ENCODE measurements at regions not wholly inside any gene's neighbourhood (a gene's known extent, or its start where the extent isn't known, plus 50 kb on each side); places are given as distances from the start of the nearest gene placed in this dataset.

- H3K27ac ChIP-seq (replicated peaks) = no peak overlapping the region
- H3K27me3 ChIP-seq (ENCODE audit: insufficient read depth, poor library complexity, severe bottlenecking) = no peaks in the 10 kb centered on the region
- no peak for DNase-seq (ENCODE audit: low read depth in 1 of 2, low spot score in 1 of 2)
- TF ChIP-seq REST (IDR thresholded peaks at IDR 0.05; ENCODE audit: insufficient replicate concordance, low read depth) (no peak), CTCF (IDR thresholded peaks at IDR 0.05; ENCODE audit: insufficient read depth, low read length) (no peak), SPI1 (IDR thresholded peaks at IDR 0.05; ENCODE audit: borderline replicate concordance, low read depth) (no peak), GABPA (IDR thresholded peaks at IDR 0.05; ENCODE audit: low read depth) (no peak)
- H3K4me3 ChIP-seq (replicated peaks; ENCODE audit: insufficient read depth, low read length) = no peak overlapping the region
These were observed 294.4 kb downstream of the MEF2C start for GRCh38 chr5:88588609-88589008.

- Histone ChIP-seq H3K4me3 (replicated peaks; ENCODE audit: insufficient read depth, low read length) (no peak overlapping the region), H3K27me3 (ENCODE audit: insufficient read depth, poor library complexity, severe bottlenecking) (no peaks in the 10 kb centered on the region), H3K27ac (replicated peaks) (no peak overlapping the region)
- no peak for TF ChIP-seq CTCF (IDR thresholded peaks at IDR 0.05; ENCODE audit: insufficient read depth, low read length)
- TF ChIP-seq SPI1 (IDR thresholded peaks at IDR 0.05; ENCODE audit: borderline replicate concordance, low read depth) = no peak
- no peak for TF ChIP-seq POLR2AphosphoS5 (IDR thresholded peaks at IDR 0.05; ENCODE audit: low read depth)
- no peak for TF ChIP-seq REST (IDR thresholded peaks at IDR 0.05; ENCODE audit: insufficient replicate concordance, low read depth)
- no peak for TF ChIP-seq GABPA (IDR thresholded peaks at IDR 0.05; ENCODE audit: low read depth)
- DNase-seq (ENCODE audit: low read depth in 1 of 2, low spot score in 1 of 2) = no peak
These were observed 299.5 kb downstream of the MEF2C start for GRCh38 chr5:88583471-88583870.

- TF ChIP-seq GABPA (IDR thresholded peaks at IDR 0.05; ENCODE audit: low read depth) (no peak), CTCF (IDR thresholded peaks at IDR 0.05; ENCODE audit: insufficient read depth, low read length) (no peak), POLR2AphosphoS5 (IDR thresholded peaks at IDR 0.05; ENCODE audit: low read depth) (no peak), REST (IDR thresholded peaks at IDR 0.05; ENCODE audit: insufficient replicate concordance, low read depth) (no peak), SPI1 (IDR thresholded peaks at IDR 0.05; ENCODE audit: borderline replicate concordance, low read depth) (no peak)
- DNase-seq (ENCODE audit: low read depth in 1 of 2, low spot score in 1 of 2) = no peak
These were observed 289.7 kb upstream of the TMEM161B start for GRCh38 chr5:88558366-88558765.

More at GRCh38 chr5:88558366-88558765, 289.7 kb upstream of the TMEM161B start:
- H3K4me3 ChIP-seq (replicated peaks; ENCODE audit: insufficient read depth, low read length) = no peak overlapping the region
- no peaks in the 10 kb centered on the region for H3K27me3 ChIP-seq (ENCODE audit: insufficient read depth, poor library complexity, severe bottlenecking)
- no peak overlapping the region for H3K27ac ChIP-seq (replicated peaks)

All from HL-60 (cell line).